ENCODE measurements at regions not wholly inside any gene's neighbourhood (a gene's known extent, or its start where the extent isn't known, plus 50 kb on each side); places are given as distances from the start of the nearest gene placed in this dataset.
"Not testable (repeated sequence)": the region's sequence is repeated elsewhere in the genome, so short reads cannot be mapped to it uniquely, and the experiment has no call there.

- no peaks in the 10 kb centered on the region for H3K9me3 ChIP-seq
- no peaks in the 10 kb centered on the region for H3K27me3 ChIP-seq (replicated peaks; ENCODE audit: insufficient read depth)
- H3K4me1 ChIP-seq (ENCODE audit: control insufficient read depth in 1 of 2, low read depth in 2 of 2) = no peaks in the 10 kb centered on the region
- H3K36me3 ChIP-seq = no peaks in the 10 kb centered on the region
- no peak overlapping the region for H3K27ac ChIP-seq
- TF ChIP-seq CTCF (IDR thresholded peaks at IDR 0.05) = no peak
- no peak overlapping the region for H3K4me3 ChIP-seq
- ATAC-seq (ENCODE audit: insufficient number of reproducible peaks, low FRiP score, low read depth) (no peak), DNase-seq (ENCODE audit: low spot score) (no peak)
Measured at GRCh38 chr11:25794804-25795203, 537.1 kb upstream of the ANO3 start.

- Histone ChIP-seq H3K9me3 (no peaks in the 10 kb centered on the region), H3K4me1 (ENCODE audit: control insufficient read depth in 1 of 2, low read depth in 2 of 2) (no peaks in the 10 kb centered on the region), H3K36me3 (no peaks in the 10 kb centered on the region), H3K4me3 (no peak overlapping the region), H3K27me3 (replicated peaks; ENCODE audit: insufficient read depth) (no peaks in the 10 kb centered on the region), H3K27ac (no peak overlapping the region)
- ATAC-seq (ENCODE audit: insufficient number of reproducible peaks, low FRiP score, low read depth) = no peak
- no peak for TF ChIP-seq CTCF (IDR thresholded peaks at IDR 0.05)
- no peak for DNase-seq (ENCODE audit: low spot score)
Measured at GRCh38 chr11:25816411-25816810, 515.5 kb upstream of the ANO3 start.

- no peak for DNase-seq (ENCODE audit: low spot score)
- Histone ChIP-seq H3K36me3 (no peaks in the 10 kb centered on the region), H3K4me1 (ENCODE audit: control insufficient read depth in 1 of 2, low read depth in 2 of 2) (no peaks in the 10 kb centered on the region), H3K27ac (no peak overlapping the region), H3K9me3 (no peaks in the 10 kb centered on the region), H3K27me3 (replicated peaks; ENCODE audit: insufficient read depth) (no peaks in the 10 kb centered on the region), H3K4me3 (no peak overlapping the region)
- ATAC-seq (ENCODE audit: insufficient number of reproducible peaks, low FRiP score, low read depth) = no peak
- no peak for TF ChIP-seq CTCF (IDR thresholded peaks at IDR 0.05)
Measured at GRCh38 chr11:25824688-25825087, 507.2 kb upstream of the ANO3 start.

GRCh38 chr11:25831485-25831884 lies 500.4 kb upstream of the ANO3 start:
- not testable (repeated sequence) for H3K4me1 ChIP-seq (ENCODE audit: control insufficient read depth in 1 of 2, low read depth in 2 of 2); H3K27ac ChIP-seq; H3K4me3 ChIP-seq; H3K9me3 ChIP-seq; DNase-seq (ENCODE audit: low spot score); H3K36me3 ChIP-seq; H3K27me3 ChIP-seq (replicated peaks; ENCODE audit: insufficient read depth); ATAC-seq (ENCODE audit: insufficient number of reproducible peaks, low FRiP score, low read depth)

GRCh38 chr11:25838918-25839625 lies 492.9 kb upstream of the ANO3 start:
- H3K4me1 ChIP-seq (ENCODE audit: control insufficient read depth in 1 of 2, low read depth in 2 of 2) = no peaks in the 10 kb centered on the region

More at GRCh38 chr11:25838918-25839625, 492.9 kb upstream of the ANO3 start:
- no peaks in the 10 kb centered on the region for H3K27me3 ChIP-seq (replicated peaks; ENCODE audit: insufficient read depth)
- no peak overlapping the region for H3K27ac ChIP-seq
- no peak overlapping the region for H3K4me3 ChIP-seq
- no peaks in the 10 kb centered on the region for H3K36me3 ChIP-seq
- ATAC-seq (ENCODE audit: insufficient number of reproducible peaks, low FRiP score, low read depth) = no peak
- no peak for TF ChIP-seq CTCF (IDR thresholded peaks at IDR 0.05)
- no peak for DNase-seq (ENCODE audit: low spot score)
- no peaks in the 10 kb centered on the region for H3K9me3 ChIP-seq

Measured in thoracic aorta (tissue), 2 donors.